H1 (cell line): ENCODE measurements at regions not wholly inside any gene's neighbourhood (a gene's known extent, or its start where the extent isn't known, plus 50 kb on each side); places are given as distances from the start of the nearest gene placed in this dataset.

Experiments used
- CTCF ChIA-PET: fragments of 300-600 bp; sonication (Branson Sonifier 250); formaldehyde crosslinking; loops from one replicate; lab custom pipeline; 2021; ENCODE audit not compliant: partially characterized antibody; lab: Charles Lee
- POLR2A ChIA-PET: fragments of 300-600 bp; sonication (Branson Sonifier 250); formaldehyde crosslinking; loops from one replicate; lab custom pipeline; 2021; ENCODE audit warnings: inconsistent platforms; ENCODE audit not compliant: partially characterized antibody; lab: Charles Lee
- DNase-seq, 2 experiments: peaks; one replicate each; pipeline versions ENCODE4 v3.0.0 to v3.0.0-alpha.2; 2010 to 2022; ENCODE audit warnings: low spot score in 2 of 2, low read depth in 1 of 2, mixed read lengths in 1 of 2
- FAIRE-seq: peaks from 2 replicates; lab custom pipeline; 2011; peaks lifted over from hg19 to GRCh38; lab: Jason Lieb, UNC
- H2AFZ ChIP-seq: 2 replicates; pipeline ENCODE4 v1.8.1; 2012; ENCODE audit warnings: low read length, inconsistent platforms
- H2AK5ac ChIP-seq: 2 replicates; pipeline ENCODE4 v1.6.1; 2013; ENCODE audit warnings: low read depth, low read length
- H2BK120ac ChIP-seq: replicated peaks from 2 replicates; pipeline ENCODE3; 2013; ENCODE audit warnings: low read depth, low read length, inconsistent platforms
- H2BK12ac ChIP-seq: 2 replicates; pipeline ENCODE4 v1.6.1; 2013; ENCODE audit warnings: low read depth, low read length
- H2BK15ac ChIP-seq: 2 replicates; pipeline ENCODE4 v1.6.1; 2013; ENCODE audit warnings: low read length
- H2BK20ac ChIP-seq: 2 replicates; pipeline ENCODE4 v1.6.1; 2013; ENCODE audit warnings: low read length
- H2BK5ac ChIP-seq: 2 replicates; pipeline ENCODE4 v1.6.1; 2013; ENCODE audit warnings: low read depth, low read length
- H3K14ac ChIP-seq: 2 replicates; pipeline ENCODE4 v1.6.1; 2013; ENCODE audit warnings: inconsistent platforms; ENCODE audit not compliant: insufficient read length
- H3K18ac ChIP-seq: 2 replicates; pipeline ENCODE4 v1.6.1; 2013; ENCODE audit warnings: low read length; ENCODE audit errors: extremely low read depth
- H3K23ac ChIP-seq: 2 replicates; pipeline ENCODE4 v1.6.1; 2013; ENCODE audit warnings: inconsistent platforms; ENCODE audit not compliant: insufficient read length
- H3K23me2 ChIP-seq: 2 replicates; pipeline ENCODE4 v1.6.1; 2013; ENCODE audit warnings: low read depth, low read length
- H3K27ac ChIP-seq: 2 replicates; pipeline ENCODE4 v1.6.1; 2011; ENCODE audit warnings: low read depth, low read length, inconsistent platforms
- H3K27me3 ChIP-seq, 4 experiments: replicated peaks in 1 of 4; 1 replicate in 1 of 4; 2 replicates in 3 of 4; pipeline versions ENCODE4 v1.6.1 to v1.8.1; 2011 to 2013; ENCODE audit warnings: low read length in 3 of 4, mild to moderate bottlenecking in 3 of 4, inconsistent platforms in 2 of 4, mixed read lengths in 2 of 4, moderate library complexity in 1 of 4; ENCODE audit not compliant: control insufficient read depth in 3 of 4, insufficient read depth in 3 of 4; ENCODE audit errors: extremely low read depth in 1 of 4
- H3K36me3 ChIP-seq, 4 experiments: 2 replicates each; pipeline versions ENCODE4 v1.6.1 to v1.8.1; 2011 to 2013; ENCODE audit warnings: mild to moderate bottlenecking in 4 of 4, low read length in 3 of 4, moderate library complexity in 2 of 4, control low read depth in 1 of 4, inconsistent platforms in 1 of 4; ENCODE audit not compliant: insufficient read depth in 4 of 4, control insufficient read depth in 2 of 4
- H3K4ac ChIP-seq: replicated peaks from 2 replicates; pipeline ENCODE3; 2013; ENCODE audit warnings: low read length, low read depth, mixed read lengths, inconsistent platforms; ENCODE audit not compliant: insufficient read length
- H3K4me1 ChIP-seq, 4 experiments: replicated peaks in 1 of 4; 1 replicate in 1 of 4; 2 replicates in 3 of 4; pipeline versions ENCODE4 v1.6.1 to v1.8.1; 2011 to 2013; ENCODE audit warnings: low read length in 3 of 4, inconsistent platforms in 2 of 4, mixed read lengths in 1 of 4; ENCODE audit not compliant: insufficient read depth in 4 of 4, control insufficient read depth in 3 of 4
- H3K4me2 ChIP-seq, 2 experiments: 2 replicates each; pipeline versions ENCODE4 v1.6.1 to v1.8.1; 2011 to 2013; ENCODE audit warnings: low read depth in 2 of 2, low read length in 2 of 2, control low read depth in 1 of 2, inconsistent platforms in 1 of 2, mild to moderate bottlenecking in 1 of 2; ENCODE audit not compliant: insufficient read depth in 1 of 2
- H3K4me3 ChIP-seq, 4 experiments: fragments of 200-600, 300-600 bp in 1 of 4; sonication (generic), shearing (Covaris generic), sonication (Bioruptor Twin) in 1 of 4; 2 replicates each; pipeline versions ENCODE4 v1.5.1 to v1.8.1; 2011 to 2016; ENCODE audit warnings: low read length in 4 of 4, low read depth in 3 of 4, control low read depth in 2 of 4, inconsistent platforms in 2 of 4, mild to moderate bottlenecking in 2 of 4, mixed read lengths in 1 of 4, moderate library complexity in 1 of 4; ENCODE audit not compliant: insufficient read depth in 2 of 4; ENCODE audit errors: extremely low read depth in 1 of 4
- H3K56ac ChIP-seq: replicated peaks from 2 replicates; pipeline ENCODE3; 2013; ENCODE audit warnings: low read depth, mild to moderate bottlenecking, mixed read lengths, low read length, inconsistent platforms; ENCODE audit not compliant: insufficient read length
- H3K79me1 ChIP-seq: 2 replicates; pipeline ENCODE4 v1.6.1; 2013; ENCODE audit warnings: low read depth, low read length, control low read depth
- H3K79me2 ChIP-seq, 2 experiments: 2 replicates each; pipeline versions ENCODE4 v1.6.1 to v1.8.1; 2012 to 2013; ENCODE audit warnings: low read length in 2 of 2, mild to moderate bottlenecking in 2 of 2, inconsistent platforms in 1 of 2; ENCODE audit not compliant: insufficient read depth in 2 of 2, control insufficient read depth in 1 of 2
- H3K9ac ChIP-seq, 4 experiments: replicated peaks in 1 of 4; 1 replicate in 1 of 4; 2 replicates in 3 of 4; pipeline versions ENCODE4 v1.6.1 to v1.8.1; 2011 to 2013; ENCODE audit warnings: low read depth in 3 of 4, low read length in 3 of 4, control low read depth in 2 of 4, mild to moderate bottlenecking in 2 of 4, moderate library complexity in 2 of 4, inconsistent platforms in 1 of 4; ENCODE audit errors: extremely low read depth in 1 of 4
- H3K9me3 ChIP-seq, 2 experiments: 2 replicates each; pipeline versions ENCODE4 v1.6.1 to v1.8.1; 2012 to 2013; ENCODE audit warnings: mild to moderate bottlenecking in 2 of 2, moderate library complexity in 2 of 2, control low read depth in 1 of 2, inconsistent platforms in 1 of 2, low read depth in 1 of 2, low read length in 1 of 2, mixed read lengths in 1 of 2; ENCODE audit not compliant: insufficient read depth in 2 of 2
- H4K20me1 ChIP-seq, 2 experiments: replicated peaks in 1 of 2; 2 replicates each; pipeline versions ENCODE3 to v1.8.1; 2011 to 2013; ENCODE audit warnings: inconsistent platforms in 2 of 2, low read length in 2 of 2, mild to moderate bottlenecking in 1 of 2; ENCODE audit not compliant: insufficient read depth in 2 of 2, control insufficient read depth in 1 of 2
- H4K5ac ChIP-seq: 2 replicates; pipeline ENCODE4 v1.6.1; 2013; ENCODE audit warnings: low read length, low read depth, mixed read lengths, inconsistent platforms; ENCODE audit not compliant: insufficient read length
- H4K8ac ChIP-seq: 2 replicates; pipeline ENCODE4 v1.8.0; 2013; ENCODE audit warnings: mild to moderate bottlenecking, moderate library complexity, low read length, inconsistent platforms; ENCODE audit not compliant: insufficient read depth; ENCODE audit errors: extremely low read depth
- H4K91ac ChIP-seq: replicated peaks from 2 replicates; pipeline ENCODE3; 2013; ENCODE audit warnings: low read length, mixed read lengths, inconsistent platforms; ENCODE audit not compliant: insufficient read length
- BRCA1 ChIP-seq: IDR thresholded peaks from 2 replicates; pipeline ENCODE4 v1.6.1; 2012; ENCODE audit warnings: low read depth, low read length, improper control_type of control experiment
- CBX8 ChIP-seq: fragments of 300-800, 300-1000 bp; sonication (generic); IDR thresholded peaks from 2 replicates; pipeline ENCODE4 v1.7.1; 2016; ENCODE audit warnings: low read depth, low read length, borderline replicate concordance
- CHD2 ChIP-seq: IDR thresholded peaks from 2 replicates; pipeline ENCODE4 v1.6.1; 2012; ENCODE audit warnings: low read length, improper control_type of control experiment
- E2F6 ChIP-seq: IDR thresholded peaks from 2 replicates; pipeline ENCODE4 v1.6.1; 2012; ENCODE audit warnings: inconsistent platforms
- GABPA ChIP-seq: IDR thresholded peaks from 2 replicates; pipeline ENCODE4 v1.6.1; 2011; ENCODE audit warnings: mild to moderate bottlenecking, low read length, moderate library complexity, borderline replicate concordance; ENCODE audit not compliant: insufficient read depth
- HDAC6 ChIP-seq: IDR thresholded peaks from one replicate; pipeline ENCODE4 v1.7.1; 2012; ENCODE audit warnings: low read depth, mild to moderate bottlenecking, inconsistent platforms, low read length, moderate library complexity
- JUN ChIP-seq: IDR thresholded peaks from 2 replicates; pipeline ENCODE4 v1.6.1; 2011; ENCODE audit warnings: low read depth, mild to moderate bottlenecking, improper control_type of control experiment, low read length
- JUND ChIP-seq: IDR thresholded peaks from 2 replicates; pipeline ENCODE4 v1.6.1; 2011; ENCODE audit warnings: mild to moderate bottlenecking, improper control_type of control experiment, low read length
- KDM4A ChIP-seq: IDR thresholded peaks from one replicate; pipeline ENCODE4 v1.7.1; 2012; ENCODE audit warnings: low read depth, mild to moderate bottlenecking, moderate library complexity, low read length, inconsistent platforms; ENCODE audit not compliant: severe bottlenecking
- KDM5A ChIP-seq: fragments of 200-600 bp; IDR thresholded peaks from 2 replicates; pipeline ENCODE4 v1.7.1; 2012; ENCODE audit warnings: mild to moderate bottlenecking, low read length, inconsistent platforms, mixed read lengths
- POLR2A ChIP-seq, 2 experiments: IDR thresholded peaks; 1 replicate in 1 of 2; 2 replicates in 1 of 2; pipeline ENCODE4 v1.6.1; 2011; ENCODE audit warnings: low read depth in 2 of 2, low read length in 2 of 2, mild to moderate bottlenecking in 2 of 2; ENCODE audit errors: control extremely low read depth in 1 of 2
- RXRA ChIP-seq: IDR thresholded peaks from 2 replicates; pipeline ENCODE4 v1.6.1; 2011; ENCODE audit warnings: low read depth, mild to moderate bottlenecking, low read length, moderate library complexity; ENCODE audit not compliant: insufficient read depth
- SP1 ChIP-seq: IDR thresholded peaks from 2 replicates; pipeline ENCODE4 v1.6.1; 2011; ENCODE audit warnings: low read depth, low read length
- SP2 ChIP-seq: IDR thresholded peaks from 2 replicates; pipeline ENCODE4 v1.6.1; 2012; ENCODE audit warnings: mild to moderate bottlenecking, low read length, inconsistent platforms
- ZNF274 ChIP-seq: IDR thresholded peaks from 2 replicates; pipeline ENCODE4 v1.7.0; 2012; ENCODE audit warnings: low read length, borderline replicate concordance; ENCODE audit errors: extremely low read depth
- WGBS, 2 experiments: shearing (Covaris generic) in 1 of 2; methylation state at CpG; one replicate each; pipeline versions ENCODE4 v1.1.6 to v1.1.7; 2013 to 2015; ENCODE audit warnings: low lambda C conversion rate in 2 of 2, mixed read lengths in 2 of 2, inconsistent platforms in 1 of 2, low coverage in 1 of 2, missing lambda C conversion rate in 1 of 2; ENCODE audit not compliant: insufficient replicate concordance in 2 of 2, insufficient coverage in 1 of 2, insufficient read length in 1 of 2; ENCODE audit errors: extremely low coverage in 1 of 2, missing lambda C conversion rate in 1 of 2; 5-methylcytosine and 5-hydroxymethylcytosine counted together

- no peak for FAIRE-seq
- Histone ChIP-seq H4K20me1 (no peaks in the 10 kb centered on the region), H2BK5ac (no peak overlapping the region), H2BK15ac (no peak overlapping the region), H3K4ac (no peak overlapping the region), H4K8ac (no peak overlapping the region), H2BK12ac (no peak overlapping the region), H3K4me2 (no peak overlapping the region), H3K9ac (no peak overlapping the region), H4K91ac (no peak overlapping the region), H2BK120ac (no peak overlapping the region), H3K27me3 (peaks cover 2 to 6% (median 4%) of the 10 kb centered on the region in 4 experiments; a peak in 4 of 7 replicates), H3K79me1 (no peaks in the 10 kb centered on the region), H3K27ac (no peak overlapping the region), H3K23ac (no peak overlapping the region), H3K4me3 (no peak overlapping the region), H3K9me3 (0 out of 4 replicates have a peak, but pooled peaks cover 0 to 3% of the 10 kb centered on the region in 2 experiments), H3K14ac (no peak overlapping the region), H2BK20ac (no peak overlapping the region), H2AFZ (no peak overlapping the region), H3K4me1 (no peaks in the 10 kb centered on the region; a peak in 1 of 7 replicates), H3K56ac (no peak overlapping the region), H3K36me3 (no peaks in the 10 kb centered on the region), H3K23me2 (no peaks in the 10 kb centered on the region), H2AK5ac (no peak overlapping the region), H3K18ac (no peak overlapping the region), H3K79me2 (no peaks in the 10 kb centered on the region), H4K5ac (no peak overlapping the region)
- DNase-seq = no peak
- CTCF ChIA-PET = interaction anchor here (1.3 kb wide), 1 partner anchor 628 kb away, joined by 3 read pairs; no protein-coding TSS in a partner anchor
- POLR2A ChIA-PET = no interaction called here
- WGBS, 2 experiments = 71% methylated on average over 5 of the region's 5 CpGs; no CpG with 5 or more reads in 1 of the 2 experiments
- TF ChIP-seq BRCA1 (no peak), KDM5A (no peak), HDAC6 (no peak), POLR2A (IDR thresholded peaks at IDR 0.05; ENCODE audit: control extremely low read depth in 1 of 2, low read depth in 2 of 2, low read length in 2 of 2) (no peak), SP2 (no peak), GABPA (no peak), SP1 (no peak), CHD2 (no peak), KDM4A (no peak), JUND (no peak), RXRA (no peak), E2F6 (no peak), CBX8 (no peak), ZNF274 (no peak), JUN (no peak)
Observed at GRCh38 chr2:220781622-220782241, 790.4 kb downstream of the EPHA4 start.
